ENCODE measurements at regions not wholly inside any gene's neighbourhood (a gene's known extent, or its start where the extent isn't known, plus 50 kb on each side); places are given as distances from the start of the nearest gene placed in this dataset.
A peak's percentile ranks its signal among the peaks of the same experiment; 100 is the strongest.

DNA sequence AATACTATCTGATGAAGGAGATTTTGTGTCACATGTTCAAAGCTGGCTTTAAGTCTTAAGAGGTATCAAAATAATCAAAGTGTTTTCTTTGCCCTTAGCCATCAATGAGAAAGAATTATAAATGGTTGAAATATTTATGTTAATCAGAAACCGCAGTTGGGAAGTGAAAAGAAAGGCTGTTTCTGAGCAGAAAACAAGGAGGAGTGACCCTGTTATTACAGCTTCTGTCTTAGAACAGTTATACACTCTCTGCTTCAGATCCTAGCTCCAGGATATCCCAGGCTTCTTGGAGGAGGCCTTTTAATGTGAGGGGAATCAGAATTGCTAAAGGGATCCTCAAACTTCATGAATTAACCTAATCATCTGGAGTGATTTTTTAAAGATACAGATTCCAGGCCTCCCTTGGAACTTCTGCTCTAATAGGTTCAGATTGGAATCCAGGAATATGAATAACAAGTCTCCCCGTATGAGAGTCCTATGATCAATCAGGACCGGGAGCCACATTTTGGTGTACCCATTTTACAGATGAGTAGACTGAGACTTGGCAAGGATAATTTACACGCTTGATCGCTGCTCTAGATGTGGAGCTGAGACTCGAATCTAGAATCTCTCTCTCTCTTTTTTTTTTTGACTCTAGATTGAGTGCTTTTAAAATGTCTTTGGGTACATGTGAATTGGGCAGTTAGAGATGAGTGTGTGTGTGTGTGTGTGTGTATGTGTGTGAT lies 50.8 kb upstream of the JAG1 start:
- no peak for DNase-seq
- CTCF ChIA-PET: no interaction called here
- H3K9me3 Mint-ChIP-seq: no peaks in the 10 kb centered on the region
- H3K27me3 Mint-ChIP-seq (ENCODE audit: low read depth): peaks cover 20% of the 10 kb centered on the region
- H3K4me3 Mint-ChIP-seq: no peak overlapping the region
- H3K27ac Mint-ChIP-seq: no peak overlapping the region
- intact Hi-C loops (cut with micrococcal nuclease): no loop called here
- H3K36me3 Mint-ChIP-seq (ENCODE audit: low read depth): no peaks in the 10 kb centered on the region
- H3K4me1 Mint-ChIP-seq (ENCODE audit: low read depth): no peaks in the 10 kb centered on the region

DNA sequence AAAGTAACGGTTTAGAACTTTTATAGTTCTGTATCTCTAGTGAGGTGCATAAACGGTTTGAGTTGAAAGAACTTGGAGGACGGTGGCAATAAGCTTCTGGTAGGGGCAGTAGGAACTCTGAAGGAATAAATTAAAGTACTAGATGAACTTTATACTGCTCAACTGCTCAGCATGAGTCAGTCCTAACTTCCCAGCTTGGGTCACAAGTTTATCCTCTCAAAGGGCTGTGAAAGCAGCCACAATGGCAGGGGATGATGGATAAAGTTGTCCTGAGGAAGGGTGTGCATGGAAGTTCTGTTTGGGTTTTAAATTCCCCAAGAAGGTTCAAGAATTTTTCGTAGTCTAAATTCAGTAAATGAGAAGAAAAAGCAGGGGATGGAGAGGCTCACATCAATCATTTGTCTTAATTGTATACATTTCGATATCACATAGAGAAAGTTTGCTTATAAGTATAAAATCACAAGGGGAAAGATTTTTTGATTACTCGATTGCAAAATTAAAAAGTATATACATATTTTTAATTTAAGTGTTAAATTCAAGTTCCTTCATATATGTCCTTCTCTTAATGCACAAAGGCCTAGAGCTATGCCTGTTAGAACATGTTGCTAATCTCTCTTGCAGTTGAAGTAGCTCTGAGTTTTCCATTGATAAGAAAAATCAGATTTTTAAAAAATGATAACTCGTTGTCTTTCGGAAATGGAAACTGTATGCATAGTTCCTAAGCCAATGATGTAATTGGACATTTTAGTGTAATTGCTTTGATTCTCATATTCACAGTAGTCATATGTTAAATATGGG lies 55.3 kb upstream of the JAG1 start:
- Mint-ChIP-seq H3K27ac (no peak overlapping the region), H3K4me1 (ENCODE audit: low read depth) (no peaks in the 10 kb centered on the region), H3K4me3 (no peak overlapping the region), H3K36me3 (ENCODE audit: low read depth) (no peaks in the 10 kb centered on the region), H3K27me3 (ENCODE audit: low read depth) (peaks cover 6% of the 10 kb centered on the region), H3K9me3 (peaks cover 2% of the 10 kb centered on the region)
- CTCF ChIA-PET: no interaction called here
- intact Hi-C loops (cut with micrococcal nuclease): no loop called here
- DNase-seq: no peak

DNA sequence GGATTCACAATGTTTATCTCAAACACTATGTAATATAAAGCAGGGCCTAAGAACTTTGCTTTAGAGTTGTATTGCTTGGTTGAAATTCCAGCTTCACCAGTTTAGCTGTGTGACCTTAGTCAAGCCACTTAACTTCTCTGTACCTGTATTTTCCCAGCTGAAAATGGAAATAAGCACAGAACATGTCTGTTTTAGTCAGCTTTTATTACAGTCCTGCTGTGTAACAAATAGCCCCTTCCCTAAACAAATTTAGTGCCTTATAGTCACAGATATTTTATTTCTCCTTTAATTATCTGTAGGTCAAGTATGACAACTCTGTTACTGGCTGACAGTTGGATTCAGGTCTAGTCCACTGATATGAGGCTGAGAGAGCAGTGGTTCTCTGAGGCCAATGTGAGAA lies 56.0 kb upstream of the JAG1 start:
- CTCF ChIA-PET: no interaction called here
- DNase-seq: no peak
- Mint-ChIP-seq H3K27ac (no peak overlapping the region), H3K4me3 (no peak overlapping the region), H3K36me3 (ENCODE audit: low read depth) (no peaks in the 10 kb centered on the region), H3K4me1 (ENCODE audit: low read depth) (no peaks in the 10 kb centered on the region), H3K9me3 (peaks cover 2% of the 10 kb centered on the region), H3K27me3 (ENCODE audit: low read depth) (peaks cover 5% of the 10 kb centered on the region)
- intact Hi-C loops (cut with micrococcal nuclease): no loop called here

DNA sequence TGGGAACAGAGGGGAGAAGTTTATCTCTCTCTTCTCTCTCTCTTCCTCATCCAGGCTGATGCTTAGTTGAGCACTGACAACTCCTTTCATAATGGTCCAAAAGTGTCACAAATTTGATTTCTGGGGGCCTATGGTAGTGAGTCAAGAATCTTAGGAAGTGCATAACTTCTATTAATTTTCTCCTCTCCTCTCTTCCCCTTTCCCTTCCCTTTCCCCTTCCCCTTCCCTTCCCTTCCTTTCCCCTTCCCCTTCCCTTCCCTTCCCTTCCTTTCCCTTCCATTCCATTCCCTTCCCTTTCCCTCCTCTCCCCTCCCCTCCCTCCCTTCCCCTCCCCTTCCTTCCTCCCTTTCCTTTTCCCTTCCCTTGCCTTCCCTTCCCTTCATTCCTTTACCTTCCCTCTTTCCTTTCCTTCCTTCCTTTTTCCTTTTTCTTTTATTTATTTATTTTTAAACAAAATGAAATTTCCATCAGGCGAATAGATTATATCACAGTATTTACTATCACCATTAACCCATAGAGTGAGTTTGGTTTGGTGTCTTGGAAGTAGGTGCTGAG lies 56.9 kb upstream of the JAG1 start:
- DNase-seq: no peak
- Mint-ChIP-seq H3K27me3 (ENCODE audit: low read depth) (peaks cover 7% of the 10 kb centered on the region), H3K36me3 (ENCODE audit: low read depth) (no peaks in the 10 kb centered on the region), H3K4me3 (no peak overlapping the region), H3K27ac (no peak overlapping the region), H3K4me1 (ENCODE audit: low read depth) (no peaks in the 10 kb centered on the region), H3K9me3 (peaks cover 2% of the 10 kb centered on the region)
- intact Hi-C loops (cut with micrococcal nuclease): no loop called here
- CTCF ChIA-PET: no interaction called here

DNA sequence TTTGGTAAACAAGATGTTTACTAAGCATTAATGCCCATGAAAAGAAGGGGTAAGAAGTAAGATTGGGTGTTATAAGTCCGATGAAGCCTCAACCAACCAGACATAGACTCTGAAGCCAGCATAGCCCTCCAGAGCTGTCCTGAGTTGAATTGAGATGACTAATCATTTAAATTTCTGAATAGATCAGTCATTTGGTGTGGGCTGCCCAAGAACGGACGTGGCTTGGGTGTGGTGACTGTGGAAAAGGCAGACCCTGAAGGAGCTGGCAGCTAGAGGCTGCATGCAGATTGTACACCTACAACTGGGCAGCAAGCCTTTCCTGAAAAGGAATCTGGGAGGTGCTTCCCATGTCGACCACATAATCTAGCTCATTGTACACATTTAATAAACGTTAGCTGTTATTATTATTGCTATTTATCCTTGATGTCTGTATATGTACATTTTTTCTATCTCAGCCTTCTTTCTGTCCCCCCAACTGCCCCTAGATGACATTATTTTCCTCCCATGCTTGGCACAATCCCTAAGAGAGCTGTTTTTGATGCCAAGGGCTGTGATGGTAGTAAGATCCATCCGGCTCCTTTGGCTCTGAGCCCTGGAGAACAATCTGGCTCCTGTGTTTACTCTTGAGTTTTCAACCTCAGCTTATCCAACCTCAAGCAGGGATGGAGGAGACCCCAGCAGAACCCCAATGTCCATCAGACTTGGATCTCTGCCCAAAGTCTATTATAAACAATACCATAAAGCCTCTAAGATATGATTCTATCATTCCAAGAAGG lies 57.6 kb upstream of the JAG1 start:
- H3K4me1 Mint-ChIP-seq (ENCODE audit: low read depth): no peaks in the 10 kb centered on the region
- H3K4me3 Mint-ChIP-seq: no peak overlapping the region
- H3K27ac Mint-ChIP-seq: no peak overlapping the region
- H3K9me3 Mint-ChIP-seq: peaks cover 2% of the 10 kb centered on the region
- H3K27me3 Mint-ChIP-seq (ENCODE audit: low read depth): peaks cover 5% of the 10 kb centered on the region
- H3K36me3 Mint-ChIP-seq (ENCODE audit: low read depth): no peaks in the 10 kb centered on the region
- CTCF ChIA-PET: interaction anchor here (0.6 kb wide), 1 partner anchor 640 kb away, joined by 3 read pairs; no protein-coding TSS in a partner anchor
- no peak for DNase-seq
- intact Hi-C loops (cut with micrococcal nuclease): no loop called here

DNA sequence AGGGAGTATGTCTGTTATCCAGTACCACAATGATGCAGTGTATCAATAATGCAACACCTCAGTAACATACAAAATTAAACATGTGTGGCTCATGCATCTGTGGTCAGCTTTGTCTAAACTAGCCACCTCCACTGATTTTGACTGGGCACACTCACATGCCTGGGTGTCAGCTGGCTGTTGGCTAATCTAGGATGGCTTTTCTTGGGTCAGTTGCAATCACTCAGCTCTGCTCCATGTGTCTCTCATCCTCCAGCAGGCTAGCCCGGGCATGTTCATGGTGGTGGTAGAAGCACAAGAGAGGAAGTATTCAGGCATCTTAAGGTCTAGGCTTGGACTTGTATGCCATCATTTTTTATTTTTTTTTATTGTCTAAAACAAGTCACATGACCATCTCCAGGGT lies 59.3 kb upstream of the JAG1 start:
- Mint-ChIP-seq H3K9me3 (peaks cover 2% of the 10 kb centered on the region), H3K36me3 (ENCODE audit: low read depth) (no peaks in the 10 kb centered on the region), H3K4me3 (no peak overlapping the region), H3K4me1 (ENCODE audit: low read depth) (no peaks in the 10 kb centered on the region), H3K27ac (no peak overlapping the region), H3K27me3 (ENCODE audit: low read depth) (peaks cover 5% of the 10 kb centered on the region)
- DNase-seq: peak; percentile 4
- intact Hi-C loops (cut with micrococcal nuclease): no loop called here
- CTCF ChIA-PET: no interaction called here

DNA sequence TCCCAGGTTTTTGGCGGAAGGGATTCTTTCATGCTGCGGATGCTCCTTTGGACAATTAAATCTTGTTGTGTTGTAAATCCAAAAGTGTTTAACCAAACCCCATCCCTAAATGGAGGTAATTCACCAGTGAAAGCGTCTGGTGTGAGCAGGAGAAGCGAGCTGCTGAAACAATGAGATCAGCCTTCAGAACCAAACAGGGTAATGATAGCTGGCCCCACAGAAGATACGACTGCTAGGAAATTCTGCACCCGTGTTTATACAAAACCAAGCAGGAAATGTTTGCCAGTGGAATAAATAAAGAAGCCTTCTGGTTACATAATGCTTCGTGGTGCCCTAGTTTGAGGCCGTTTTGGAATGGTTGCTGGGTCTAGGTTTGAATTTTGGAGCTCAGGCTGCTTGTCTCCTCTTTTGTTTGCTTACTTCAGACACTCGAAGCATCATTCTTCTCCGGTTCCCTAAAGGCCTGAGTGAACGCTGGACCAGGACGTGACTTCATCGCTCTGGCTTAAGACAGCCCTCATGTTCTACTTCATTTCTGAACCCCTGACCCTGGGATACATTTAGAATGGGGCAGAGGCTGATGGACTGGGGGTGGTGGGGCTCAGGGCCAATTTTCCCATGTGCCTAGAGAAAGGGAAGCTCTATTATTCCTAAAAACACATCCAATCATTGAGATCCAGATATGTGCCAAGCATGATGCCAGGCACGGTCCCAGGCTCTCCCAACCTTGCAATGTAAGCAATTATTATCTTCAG lies 61.6 kb upstream of the JAG1 start:
- CTCF ChIA-PET: interaction anchor here (1.8 kb wide), 1 partner anchor 39 kb away, joined by 4 read pairs; no protein-coding TSS in a partner anchor
- Mint-ChIP-seq H3K36me3 (ENCODE audit: low read depth) (no peaks in the 10 kb centered on the region), H3K4me3 (no peak overlapping the region), H3K9me3 (no peaks in the 10 kb centered on the region), H3K27me3 (ENCODE audit: low read depth) (peaks cover 5% of the 10 kb centered on the region), H3K4me1 (ENCODE audit: low read depth) (no peaks in the 10 kb centered on the region), H3K27ac (no peak overlapping the region)
- no peak for DNase-seq
- intact Hi-C loops (cut with micrococcal nuclease): no loop called here

DNA sequence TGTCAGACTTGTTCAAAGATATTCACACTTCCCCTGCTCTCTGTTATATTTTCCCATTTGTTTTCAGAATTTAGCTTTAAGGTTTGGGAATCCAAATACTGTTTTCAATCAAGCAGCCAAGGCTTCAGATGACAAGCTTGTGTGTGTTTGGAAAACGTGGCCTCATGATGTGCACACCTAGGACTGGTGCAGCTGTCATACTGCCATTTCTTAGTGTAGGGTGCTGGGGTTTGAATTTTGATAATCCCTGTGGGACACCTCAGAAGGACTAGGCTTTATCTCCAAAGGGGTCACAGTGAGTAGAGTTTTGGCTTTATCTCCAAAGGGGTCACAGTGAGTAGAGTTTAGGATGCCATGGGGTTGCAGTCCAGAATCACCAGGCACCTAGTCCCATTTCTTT lies 65.3 kb upstream of the JAG1 start:
- H3K36me3 Mint-ChIP-seq (ENCODE audit: low read depth): no peaks in the 10 kb centered on the region
- H3K27me3 Mint-ChIP-seq (ENCODE audit: low read depth): peaks cover 2% of the 10 kb centered on the region
- intact Hi-C loops (cut with micrococcal nuclease): no loop called here
- CTCF ChIA-PET: interaction anchor here (1.6 kb wide), 1 partner anchor 14 kb away, joined by 3 read pairs; no protein-coding TSS in a partner anchor
- no peak for DNase-seq
- H3K27ac Mint-ChIP-seq: no peak overlapping the region
- no peak overlapping the region for H3K4me3 Mint-ChIP-seq
- no peaks in the 10 kb centered on the region for H3K4me1 Mint-ChIP-seq (ENCODE audit: low read depth)
- no peaks in the 10 kb centered on the region for H3K9me3 Mint-ChIP-seq

DNA sequence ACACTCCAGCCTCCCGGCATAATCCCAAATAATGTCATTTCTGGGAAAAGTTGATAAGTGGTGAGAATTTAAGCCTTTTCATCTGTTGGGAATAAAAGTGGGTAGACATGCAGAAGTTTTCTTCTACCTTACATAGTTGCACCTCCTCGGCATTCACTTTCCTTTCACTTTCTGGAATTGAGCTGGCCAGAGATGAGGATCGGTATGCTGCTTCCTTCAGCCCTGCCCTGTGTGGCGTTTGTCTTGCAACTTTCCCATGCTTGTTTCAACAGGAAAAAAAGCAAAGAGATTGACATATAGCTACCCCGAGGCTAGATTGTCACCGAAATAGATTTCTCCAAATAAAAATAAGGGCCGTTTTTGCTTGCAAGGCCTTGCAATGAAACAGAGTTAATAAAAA lies 65.8 kb upstream of the JAG1 start:
- no peaks in the 10 kb centered on the region for H3K4me1 Mint-ChIP-seq (ENCODE audit: low read depth)
- H3K36me3 Mint-ChIP-seq (ENCODE audit: low read depth): no peaks in the 10 kb centered on the region
- no peak for DNase-seq
- no peak overlapping the region for H3K4me3 Mint-ChIP-seq
- peaks cover 2% of the 10 kb centered on the region for H3K27me3 Mint-ChIP-seq (ENCODE audit: low read depth)
- intact Hi-C loops (cut with micrococcal nuclease): no loop called here
- H3K9me3 Mint-ChIP-seq: no peaks in the 10 kb centered on the region
- CTCF ChIA-PET: interaction anchor here (1.6 kb wide), 1 partner anchor 14 kb away, joined by 3 read pairs; no protein-coding TSS in a partner anchor
- H3K27ac Mint-ChIP-seq: no peak overlapping the region

DNA sequence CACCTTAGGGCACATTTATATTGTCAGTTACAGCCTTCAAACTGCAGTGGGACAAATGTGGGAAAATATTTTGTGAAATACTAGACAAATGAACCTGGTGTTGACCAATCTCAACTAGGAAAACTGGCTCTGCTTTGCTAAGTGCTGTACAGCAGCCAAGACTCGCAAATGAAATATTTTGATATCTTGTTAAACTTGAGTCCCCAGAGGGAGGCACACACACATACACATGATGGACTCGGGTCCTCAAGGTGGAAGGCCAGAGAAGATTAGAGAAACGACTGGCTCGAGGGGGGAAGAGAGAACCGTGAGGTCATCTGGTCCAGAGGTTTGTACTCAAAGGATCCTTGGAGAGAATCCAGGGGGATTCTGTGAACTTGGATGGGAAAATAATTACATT lies 67.3 kb upstream of the JAG1 start:
- Mint-ChIP-seq H3K4me3 (no peak overlapping the region), H3K9me3 (no peaks in the 10 kb centered on the region), H3K27me3 (ENCODE audit: low read depth) (peaks cover 3% of the 10 kb centered on the region), H3K4me1 (ENCODE audit: low read depth) (no peaks in the 10 kb centered on the region), H3K36me3 (ENCODE audit: low read depth) (no peaks in the 10 kb centered on the region), H3K27ac (no peak overlapping the region)
- CTCF ChIA-PET: no interaction called here
- DNase-seq: no peak
- intact Hi-C loops (cut with micrococcal nuclease): no loop called here

DNA sequence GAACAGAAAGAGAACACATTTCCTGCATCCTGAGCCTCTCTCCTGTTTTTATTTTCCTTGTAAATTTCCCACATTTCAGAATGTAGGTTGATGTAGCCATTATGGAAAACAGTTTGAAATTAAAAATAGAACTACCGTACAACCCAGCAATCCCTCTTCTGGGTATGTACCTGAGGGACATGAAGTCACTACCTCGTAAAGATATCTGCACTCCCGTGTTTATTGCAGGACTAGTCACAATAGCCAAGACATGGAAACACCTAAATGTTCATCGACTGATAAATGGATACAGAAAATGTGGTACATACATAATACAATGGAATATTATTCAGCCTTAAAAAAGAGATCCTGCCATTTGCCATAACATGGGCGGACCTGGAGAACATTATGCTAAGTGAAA lies 72.0 kb upstream of the JAG1 start:
- no peak for DNase-seq
- Mint-ChIP-seq H3K4me1 (ENCODE audit: low read depth) (no peaks in the 10 kb centered on the region), H3K9me3 (no peaks in the 10 kb centered on the region), H3K36me3 (ENCODE audit: low read depth) (no peaks in the 10 kb centered on the region), H3K27me3 (ENCODE audit: low read depth) (peaks cover 6% of the 10 kb centered on the region), H3K27ac (no peak overlapping the region), H3K4me3 (no peak overlapping the region)
- intact Hi-C loops (cut with micrococcal nuclease): no loop called here
- CTCF ChIA-PET: no interaction called here

DNA sequence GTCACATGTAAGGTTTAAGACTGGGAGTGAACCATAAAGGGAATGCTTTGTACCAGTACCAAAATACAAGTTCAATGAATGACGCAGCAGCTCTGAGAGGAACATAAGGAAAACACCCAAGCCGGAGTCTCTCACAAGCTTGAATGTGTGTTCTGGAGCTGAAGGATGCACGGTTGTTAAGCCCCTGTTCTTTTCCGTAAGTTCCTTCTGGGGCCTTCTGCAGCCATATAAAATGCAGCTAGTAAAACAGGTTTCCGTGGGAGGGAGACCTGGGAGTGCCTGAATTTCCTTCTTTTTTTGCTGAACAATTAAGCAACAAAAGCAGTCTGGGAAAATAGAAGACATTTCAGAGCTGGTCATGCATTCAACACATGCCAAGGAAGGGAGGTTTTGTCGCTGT lies 73.2 kb upstream of the JAG1 start:
- H3K9me3 Mint-ChIP-seq: no peaks in the 10 kb centered on the region
- H3K4me1 Mint-ChIP-seq (ENCODE audit: low read depth): no peaks in the 10 kb centered on the region
- intact Hi-C loops (cut with micrococcal nuclease): no loop called here
- H3K4me3 Mint-ChIP-seq: no peak overlapping the region
- peaks cover 6% of the 10 kb centered on the region for H3K27me3 Mint-ChIP-seq (ENCODE audit: low read depth)
- H3K36me3 Mint-ChIP-seq (ENCODE audit: low read depth): no peaks in the 10 kb centered on the region
- CTCF ChIA-PET: no interaction called here
- no peak overlapping the region for H3K27ac Mint-ChIP-seq
- no peak for DNase-seq

Measured in activated naive CD4-positive, alpha-beta T cell treated with anti-CD3 and anti-CD28 coated beads for 36 hours (primary cell).